Smooth muscle cell (in vitro differentiated cells): ENCODE measurements at regions not wholly inside any gene's neighbourhood (a gene's known extent, or its start where the extent isn't known, plus 50 kb on each side); places are given as distances from the start of the nearest gene placed in this dataset.

Experiments used
- DNase-seq: peaks from one replicate; lab custom pipeline; 2025; ENCODE audit not compliant: unreplicated experiment; lab: John Stamatoyannopoulos, UW
- H2AFZ ChIP-seq: fragments of 200-600 bp; sonication (generic); 2 replicates; pipeline ENCODE4 v1.6.0; 2016; ENCODE audit warnings: antibody characterized with exemption, low read depth, mild to moderate bottlenecking
- H3F3A ChIP-seq: fragments of 200-600 bp; sonication (generic); 2 replicates; pipeline ENCODE4 v1.6.0; 2017; ENCODE audit warnings: antibody characterized with exemption, low read depth
- H3K27ac ChIP-seq: fragments of 200-600 bp; sonication (generic); 2 replicates; pipeline ENCODE4 v1.5.1; 2016; ENCODE audit warnings: low read depth, mild to moderate bottlenecking
- H3K27me3 ChIP-seq: fragments of 200-600 bp; sonication (generic); 2 replicates; pipeline ENCODE4 v1.6.1; 2016; ENCODE audit warnings: low read depth, mild to moderate bottlenecking
- H3K36me3 ChIP-seq: fragments of 200-600 bp; sonication (generic); 2 replicates; pipeline ENCODE4 v1.5.1; 2016; ENCODE audit warnings: low read depth
- H3K4me1 ChIP-seq: fragments of 200-600 bp; sonication (generic); 2 replicates; pipeline ENCODE4 v1.5.1; 2016; ENCODE audit warnings: low read depth
- H3K4me2 ChIP-seq: fragments of 200-600 bp; sonication (generic); 2 replicates; pipeline ENCODE4 v1.6.0; 2016; ENCODE audit warnings: mild to moderate bottlenecking
- H3K4me3 ChIP-seq: fragments of 200-600 bp; sonication (generic); 2 replicates; pipeline ENCODE4 v1.5.1; 2016; ENCODE audit warnings: mild to moderate bottlenecking
- H3K79me2 ChIP-seq: fragments of 200-600 bp; sonication (generic); 2 replicates; pipeline ENCODE4 v1.6.0; 2016; ENCODE audit warnings: low read depth, mild to moderate bottlenecking
- H3K9ac ChIP-seq: fragments of 200-600 bp; sonication (generic); 2 replicates; pipeline ENCODE4 v1.6.0; 2016; ENCODE audit warnings: low read depth
- H3K9me3 ChIP-seq: fragments of 200-600 bp; sonication (generic); replicated peaks from 2 replicates; pipeline ENCODE4 v1.5.1; 2016; ENCODE audit warnings: low read depth
- H4K20me1 ChIP-seq: fragments of 200-600 bp; sonication (generic); 2 replicates; pipeline ENCODE4 v1.6.0; 2016; ENCODE audit warnings: low read depth
- WGBS: methylation state at CpG from one replicate; pipeline ENCODE4 v1.1.7; 2016; ENCODE audit warnings: low lambda C conversion rate; 5-methylcytosine and 5-hydroxymethylcytosine counted together
- TF ChIP-seq, protein P1 (sequence below): fragments of 200-600 bp; sonication (generic); IDR thresholded peaks from 2 replicates; pipeline ENCODE4 v1.5.1; 2017; ENCODE audit warnings: borderline replicate concordance, mild to moderate bottlenecking, antibody characterized with exemption; ENCODE audit not compliant: insufficient read depth, poor library complexity, severe bottlenecking

DNA sequence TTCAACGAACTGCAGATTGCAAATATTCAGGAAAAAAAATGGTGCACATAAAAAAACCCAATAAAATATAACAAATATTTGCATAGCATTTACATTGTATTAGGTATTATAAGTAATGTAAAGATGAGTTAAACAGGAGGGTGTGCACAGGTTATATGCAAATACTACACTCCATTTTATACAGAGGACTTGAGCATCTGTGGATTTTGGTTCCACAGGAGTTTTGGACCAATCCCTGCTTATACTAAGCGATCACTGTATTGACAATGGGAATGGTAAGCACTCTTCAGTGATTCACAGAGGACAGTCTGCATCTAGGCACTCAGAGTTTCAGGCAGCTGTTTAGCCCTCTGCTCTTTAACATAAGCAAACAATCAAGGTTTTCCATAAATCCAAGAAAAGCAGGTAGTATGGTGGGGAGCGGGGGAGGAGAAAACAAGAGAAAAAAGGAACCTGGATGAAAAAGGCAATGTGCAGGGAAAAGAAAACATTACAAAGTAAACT lies 206.0 kb upstream of the PARD3B start:
- 90% methylated on average over 3 of the region's 3 CpGs for WGBS
- Histone ChIP-seq H3K79me2 (no peaks in the 10 kb centered on the region), H3K4me2 (peak overlapping the region; percentile 78), H4K20me1 (no peaks in the 10 kb centered on the region), H3K4me3 (no peak overlapping the region), H3F3A (no peaks in the 10 kb centered on the region), H2AFZ (no peak overlapping the region), H3K36me3 (no peaks in the 10 kb centered on the region), H3K9me3 (no peaks in the 10 kb centered on the region), H3K27me3 (no peaks in the 10 kb centered on the region), H3K4me1 (peaks cover 7% of the 10 kb centered on the region), H3K27ac (peak overlapping the region; percentile 52), H3K9ac (no peak overlapping the region)
- no peak for DNase-seq
- TF ChIP-seq, protein P1, sequence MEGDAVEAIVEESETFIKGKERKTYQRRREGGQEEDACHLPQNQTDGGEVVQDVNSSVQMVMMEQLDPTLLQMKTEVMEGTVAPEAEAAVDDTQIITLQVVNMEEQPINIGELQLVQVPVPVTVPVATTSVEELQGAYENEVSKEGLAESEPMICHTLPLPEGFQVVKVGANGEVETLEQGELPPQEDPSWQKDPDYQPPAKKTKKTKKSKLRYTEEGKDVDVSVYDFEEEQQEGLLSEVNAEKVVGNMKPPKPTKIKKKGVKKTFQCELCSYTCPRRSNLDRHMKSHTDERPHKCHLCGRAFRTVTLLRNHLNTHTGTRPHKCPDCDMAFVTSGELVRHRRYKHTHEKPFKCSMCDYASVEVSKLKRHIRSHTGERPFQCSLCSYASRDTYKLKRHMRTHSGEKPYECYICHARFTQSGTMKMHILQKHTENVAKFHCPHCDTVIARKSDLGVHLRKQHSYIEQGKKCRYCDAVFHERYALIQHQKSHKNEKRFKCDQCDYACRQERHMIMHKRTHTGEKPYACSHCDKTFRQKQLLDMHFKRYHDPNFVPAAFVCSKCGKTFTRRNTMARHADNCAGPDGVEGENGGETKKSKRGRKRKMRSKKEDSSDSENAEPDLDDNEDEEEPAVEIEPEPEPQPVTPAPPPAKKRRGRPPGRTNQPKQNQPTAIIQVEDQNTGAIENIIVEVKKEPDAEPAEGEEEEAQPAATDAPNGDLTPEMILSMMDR = no peak

DNA sequence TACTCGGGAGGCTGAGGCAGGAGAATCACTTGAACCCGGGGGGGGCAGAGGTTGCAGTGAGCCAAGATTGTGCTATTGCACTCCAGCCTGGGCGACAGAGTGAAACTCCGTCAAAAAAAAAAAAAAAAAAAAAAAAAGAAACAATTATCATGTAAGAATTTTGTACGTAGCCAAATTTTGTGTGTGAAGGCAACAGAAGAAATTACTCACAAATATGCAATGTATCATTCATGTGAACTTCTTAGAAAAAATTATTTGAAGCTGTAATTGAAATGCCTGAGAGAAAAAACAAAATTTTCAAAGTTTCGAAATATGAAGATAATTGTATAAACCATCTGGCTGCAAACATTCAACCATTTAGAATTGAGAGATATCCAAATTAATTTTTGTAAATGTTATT lies 204.8 kb upstream of the PARD3B start:
- DNase-seq = no peak
- Histone ChIP-seq H3K79me2 (no peaks in the 10 kb centered on the region), H3K9ac (no peak overlapping the region), H3K4me1 (peaks cover 5% of the 10 kb centered on the region), H3K4me2 (no peak overlapping the region), H3K36me3 (no peaks in the 10 kb centered on the region), H3F3A (no peaks in the 10 kb centered on the region), H3K4me3 (no peak overlapping the region), H4K20me1 (no peaks in the 10 kb centered on the region), H3K9me3 (no peaks in the 10 kb centered on the region), H2AFZ (no peak overlapping the region), H3K27me3 (no peaks in the 10 kb centered on the region), H3K27ac (no peak overlapping the region)
- TF ChIP-seq, protein P1 = no peak
- WGBS = 91% methylated on average over 6 of the region's 6 CpGs

DNA sequence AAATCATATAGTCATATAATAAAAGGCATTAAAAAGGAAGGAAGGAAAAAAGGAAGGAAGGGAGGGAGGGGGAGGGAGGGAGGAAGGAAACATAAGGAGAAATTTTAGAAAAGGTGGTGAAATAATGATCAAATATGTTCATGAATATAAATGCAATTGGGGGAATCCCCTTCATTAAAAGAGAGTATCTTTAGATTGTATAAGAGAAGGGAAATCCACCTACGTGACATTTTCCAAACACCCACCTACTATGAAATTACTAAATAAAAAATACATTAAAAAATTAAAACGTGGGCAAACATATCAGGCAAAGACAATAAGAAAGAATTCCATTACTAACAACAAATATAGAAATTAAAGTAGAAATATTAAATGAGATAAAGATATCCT lies 203.4 kb upstream of the PARD3B start:
- no peaks in the 10 kb centered on the region for H3F3A ChIP-seq
- TF ChIP-seq, protein P1 = no peak
- no peaks in the 10 kb centered on the region for H3K9me3 ChIP-seq
- H3K9ac ChIP-seq = no peak overlapping the region
- no peak overlapping the region for H3K4me3 ChIP-seq
- no peaks in the 10 kb centered on the region for H3K4me1 ChIP-seq
- H3K36me3 ChIP-seq = no peaks in the 10 kb centered on the region
- no peak overlapping the region for H3K4me2 ChIP-seq
- no peak for DNase-seq
- no peaks in the 10 kb centered on the region for H4K20me1 ChIP-seq
- 45% methylated on average over 2 of the region's 2 CpGs for WGBS
- no peak overlapping the region for H2AFZ ChIP-seq
- H3K27ac ChIP-seq = no peak overlapping the region
- H3K27me3 ChIP-seq = no peaks in the 10 kb centered on the region
- H3K79me2 ChIP-seq = no peaks in the 10 kb centered on the region

DNA sequence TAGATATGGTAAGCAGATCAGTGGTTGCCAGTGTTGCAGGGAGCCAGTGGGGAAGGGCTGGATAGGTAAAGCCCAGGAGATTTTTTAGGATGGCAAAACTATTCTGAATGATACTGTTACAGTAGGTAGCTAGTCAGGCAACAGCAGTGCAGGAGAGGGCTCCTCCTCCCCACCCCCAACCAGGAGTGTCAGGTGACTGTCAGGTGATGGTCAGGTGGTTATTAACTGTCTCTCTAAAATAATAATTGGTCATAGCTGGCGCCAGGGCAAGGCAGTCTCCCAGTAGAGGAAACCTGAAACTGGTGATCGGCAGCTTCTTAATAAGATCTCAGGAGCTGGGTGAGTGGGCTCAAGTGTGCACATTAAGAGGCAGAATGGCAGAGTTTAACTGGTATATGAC lies 201.6 kb upstream of the PARD3B start:
- no peak overlapping the region for H2AFZ ChIP-seq
- H4K20me1 ChIP-seq = no peaks in the 10 kb centered on the region
- H3F3A ChIP-seq = no peaks in the 10 kb centered on the region
- H3K4me2 ChIP-seq = no peak overlapping the region
- no peaks in the 10 kb centered on the region for H3K36me3 ChIP-seq
- 93% methylated on average over 2 of the region's 2 CpGs for WGBS
- H3K4me3 ChIP-seq = no peak overlapping the region
- no peaks in the 10 kb centered on the region for H3K79me2 ChIP-seq
- no peaks in the 10 kb centered on the region for H3K9me3 ChIP-seq
- TF ChIP-seq, protein P1 = no peak
- H3K27me3 ChIP-seq = no peaks in the 10 kb centered on the region
- no peaks in the 10 kb centered on the region for H3K4me1 ChIP-seq
- H3K9ac ChIP-seq = no peak overlapping the region
- H3K27ac ChIP-seq = no peak overlapping the region
- DNase-seq = no peak
